ENCODE measurements at regions not wholly inside any gene's neighbourhood (a gene's known extent, or its start where the extent isn't known, plus 50 kb on each side); places are given as distances from the start of the nearest gene placed in this dataset.

GRCh38 chr21:16074950-16075489, 345.2 kb downstream of the USP25 start:
- DNase-seq = no peak

- no peak for DNase-seq
Observed at GRCh38 chr21:16075649-16076282, 346.0 kb downstream of the USP25 start.

- no peak for DNase-seq
Observed at GRCh38 chr21:16076465-16076864, 346.7 kb downstream of the USP25 start.

- no peak for DNase-seq
Observed at GRCh38 chr21:16078382-16078781, 348.6 kb downstream of the USP25 start.

- DNase-seq = no peak
Observed at GRCh38 chr21:16079830-16080229, 350.0 kb downstream of the USP25 start.

- DNase-seq = no peak
Observed at GRCh38 chr21:16081304-16081703, 351.5 kb downstream of the USP25 start.

- DNase-seq = no peak
Observed at GRCh38 chr21:16082038-16082816, 352.4 kb downstream of the USP25 start.

- no peak for DNase-seq
Observed at GRCh38 chr21:16084776-16085364, 355.1 kb downstream of the USP25 start.

- DNase-seq = no peak
Observed at GRCh38 chr21:16085421-16085820, 355.6 kb downstream of the USP25 start.

- DNase-seq = no peak
Observed at GRCh38 chr21:16086121-16086520, 356.3 kb downstream of the USP25 start.

- no peak for DNase-seq
Observed at GRCh38 chr21:16086936-16087335, 357.2 kb downstream of the USP25 start.

GRCh38 chr21:16087523-16087922, 357.7 kb downstream of the USP25 start:
- no peak for DNase-seq

GRCh38 chr21:16088056-16088455, 358.3 kb downstream of the USP25 start:
- no peak for DNase-seq

GRCh38 chr21:16095005-16095404, 365.2 kb downstream of the USP25 start:
- DNase-seq = no peak

- DNase-seq = no peak
Observed at GRCh38 chr21:16096988-16097387, 367.2 kb downstream of the USP25 start.

- DNase-seq = no peak
Observed at GRCh38 chr21:16102113-16102512, 372.3 kb downstream of the USP25 start.

GRCh38 chr21:16108561-16109075, 378.8 kb downstream of the USP25 start:
- no peak for DNase-seq

- no peak for DNase-seq
Observed at GRCh38 chr21:16113052-16113715, 383.4 kb downstream of the USP25 start.

GRCh38 chr21:16115461-16115860, 385.7 kb downstream of the USP25 start:
- DNase-seq = no peak

GRCh38 chr21:16116069-16116468, 386.3 kb downstream of the USP25 start:
- no peak for DNase-seq

GRCh38 chr21:16116798-16117197, 387.0 kb downstream of the USP25 start:
- DNase-seq = no peak

GRCh38 chr21:16117331-16117730, 387.5 kb downstream of the USP25 start:
- DNase-seq = no peak

Measured in NCI-H1930 (cell line).